ENCODE measurements at regions not wholly inside any gene's neighbourhood (a gene's known extent, or its start where the extent isn't known, plus 50 kb on each side); places are given as distances from the start of the nearest gene placed in this dataset.

DNA sequence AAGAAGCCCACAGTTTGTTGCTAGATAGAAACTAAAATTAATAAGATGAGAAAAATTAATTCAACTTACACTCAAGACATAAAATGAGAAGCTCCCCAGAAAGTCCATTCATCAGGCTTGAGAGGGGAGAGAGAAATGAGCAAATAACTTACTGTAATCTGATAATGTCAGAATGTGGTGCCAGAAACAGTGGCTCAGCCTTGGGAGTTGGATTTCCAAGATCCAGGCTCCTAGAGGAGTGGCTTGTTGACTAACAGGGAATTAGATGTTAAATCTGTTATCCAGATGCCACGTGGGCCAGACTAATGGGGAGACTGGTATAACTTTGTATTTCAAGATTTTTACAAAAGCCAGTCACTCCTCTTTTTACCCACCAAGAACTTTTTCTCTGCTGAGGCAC lies 458.2 kb downstream of the GADD45G start:
- no peaks in the 10 kb centered on the region for H3K27me3 ChIP-seq (ENCODE audit: insufficient read depth, low read depth, low read length)
- TF ChIP-seq TAF1 (IDR thresholded peaks at IDR 0.05; ENCODE audit: low read depth) (no peak), EP300 (conservative IDR thresholded peaks at IDR 0.05; ENCODE audit: poor library complexity, severe bottlenecking) (no peak), RAD21 (conservative IDR thresholded peaks at IDR 0.05) (no peak), SMC3 (conservative IDR thresholded peaks at IDR 0.05; ENCODE audit: poor library complexity) (no peak), EZH2 (IDR thresholded peaks at IDR 0.05; ENCODE audit: borderline replicate concordance, insufficient read depth, low read length, poor library complexity, severe bottlenecking) (no peak)
- TF ChIP-seq, protein P1, sequence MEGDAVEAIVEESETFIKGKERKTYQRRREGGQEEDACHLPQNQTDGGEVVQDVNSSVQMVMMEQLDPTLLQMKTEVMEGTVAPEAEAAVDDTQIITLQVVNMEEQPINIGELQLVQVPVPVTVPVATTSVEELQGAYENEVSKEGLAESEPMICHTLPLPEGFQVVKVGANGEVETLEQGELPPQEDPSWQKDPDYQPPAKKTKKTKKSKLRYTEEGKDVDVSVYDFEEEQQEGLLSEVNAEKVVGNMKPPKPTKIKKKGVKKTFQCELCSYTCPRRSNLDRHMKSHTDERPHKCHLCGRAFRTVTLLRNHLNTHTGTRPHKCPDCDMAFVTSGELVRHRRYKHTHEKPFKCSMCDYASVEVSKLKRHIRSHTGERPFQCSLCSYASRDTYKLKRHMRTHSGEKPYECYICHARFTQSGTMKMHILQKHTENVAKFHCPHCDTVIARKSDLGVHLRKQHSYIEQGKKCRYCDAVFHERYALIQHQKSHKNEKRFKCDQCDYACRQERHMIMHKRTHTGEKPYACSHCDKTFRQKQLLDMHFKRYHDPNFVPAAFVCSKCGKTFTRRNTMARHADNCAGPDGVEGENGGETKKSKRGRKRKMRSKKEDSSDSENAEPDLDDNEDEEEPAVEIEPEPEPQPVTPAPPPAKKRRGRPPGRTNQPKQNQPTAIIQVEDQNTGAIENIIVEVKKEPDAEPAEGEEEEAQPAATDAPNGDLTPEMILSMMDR (IDR thresholded peaks at IDR 0.05; ENCODE audit: poor library complexity, severe bottlenecking) = no peak
- no peaks in the 10 kb centered on the region for H3K79me2 ChIP-seq (replicated peaks; ENCODE audit: insufficient read depth, low read length)
- H2AFZ ChIP-seq (ENCODE audit: low read depth, low read length) = no peak overlapping the region
- no peak overlapping the region for H3K4me2 ChIP-seq (ENCODE audit: low read length)
- H3K27ac ChIP-seq (ENCODE audit: low read length) = no peak overlapping the region
- H3K9me3 ChIP-seq (ENCODE audit: low read length) = no peaks in the 10 kb centered on the region
- H3K4me3 ChIP-seq (ENCODE audit: low read length) = no peak overlapping the region
- H3K36me3 ChIP-seq (ENCODE audit: insufficient read depth, low read length) = no peaks in the 10 kb centered on the region
- H3K9ac ChIP-seq (ENCODE audit: low read length) = no peak overlapping the region
- no peaks in the 10 kb centered on the region for H4K20me1 ChIP-seq (ENCODE audit: insufficient read depth)
- H3F3A ChIP-seq (ENCODE audit: insufficient read depth, low read length, poor library complexity, severe bottlenecking) = no peaks in the 10 kb centered on the region
- no peaks in the 10 kb centered on the region for H3K9me2 ChIP-seq (ENCODE audit: insufficient read depth, low read length)

DNA sequence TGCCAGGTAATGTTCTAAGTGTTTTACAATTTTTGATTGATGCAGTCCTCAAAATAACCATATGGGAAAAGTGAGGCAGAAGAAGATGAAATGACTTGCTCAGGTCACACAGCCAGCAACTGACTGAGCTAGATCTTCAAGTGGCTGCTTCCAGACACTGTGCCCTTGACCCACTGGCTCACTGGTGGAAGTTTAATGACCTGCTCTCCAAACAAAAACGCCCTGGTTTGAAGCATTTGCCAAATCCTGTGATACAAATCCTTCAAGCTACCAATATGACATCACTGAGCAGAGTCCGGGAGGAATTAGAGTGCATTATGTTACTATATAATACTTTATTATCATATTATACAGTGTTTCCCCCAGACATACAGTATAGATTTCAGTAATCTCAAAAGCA lies 459.4 kb downstream of the GADD45G start:
- no peak overlapping the region for H3K9ac ChIP-seq (ENCODE audit: low read length)
- no peaks in the 10 kb centered on the region for H3K9me3 ChIP-seq (ENCODE audit: low read length)
- H4K20me1 ChIP-seq (ENCODE audit: insufficient read depth) = no peaks in the 10 kb centered on the region
- H3K9me2 ChIP-seq (ENCODE audit: insufficient read depth, low read length) = no peaks in the 10 kb centered on the region
- no peaks in the 10 kb centered on the region for H3F3A ChIP-seq (ENCODE audit: insufficient read depth, low read length, poor library complexity, severe bottlenecking)
- no peak overlapping the region for H2AFZ ChIP-seq (ENCODE audit: low read depth, low read length)
- H3K36me3 ChIP-seq (ENCODE audit: insufficient read depth, low read length) = no peaks in the 10 kb centered on the region
- no peaks in the 10 kb centered on the region for H3K27me3 ChIP-seq (ENCODE audit: insufficient read depth, low read depth, low read length)
- H3K79me2 ChIP-seq (replicated peaks; ENCODE audit: insufficient read depth, low read length) = no peaks in the 10 kb centered on the region
- no peak overlapping the region for H3K4me2 ChIP-seq (ENCODE audit: low read length)
- H3K27ac ChIP-seq (ENCODE audit: low read length) = no peak overlapping the region
- H3K4me3 ChIP-seq (ENCODE audit: low read length) = no peak overlapping the region
- TF ChIP-seq POLR2AphosphoS5 (IDR thresholded peaks at IDR 0.05) (no peak), EP300 (conservative IDR thresholded peaks at IDR 0.05; ENCODE audit: poor library complexity, severe bottlenecking) (no peak), MXI1 (conservative IDR thresholded peaks at IDR 0.05; ENCODE audit: poor library complexity, severe bottlenecking) (no peak), EZH2 (IDR thresholded peaks at IDR 0.05; ENCODE audit: borderline replicate concordance, insufficient read depth, low read length, poor library complexity, severe bottlenecking) (no peak), RAD21 (conservative IDR thresholded peaks at IDR 0.05) (no peak), SMC3 (conservative IDR thresholded peaks at IDR 0.05; ENCODE audit: poor library complexity) (no peak), TAF1 (IDR thresholded peaks at IDR 0.05; ENCODE audit: low read depth) (no peak)
- TF ChIP-seq, protein P2, sequence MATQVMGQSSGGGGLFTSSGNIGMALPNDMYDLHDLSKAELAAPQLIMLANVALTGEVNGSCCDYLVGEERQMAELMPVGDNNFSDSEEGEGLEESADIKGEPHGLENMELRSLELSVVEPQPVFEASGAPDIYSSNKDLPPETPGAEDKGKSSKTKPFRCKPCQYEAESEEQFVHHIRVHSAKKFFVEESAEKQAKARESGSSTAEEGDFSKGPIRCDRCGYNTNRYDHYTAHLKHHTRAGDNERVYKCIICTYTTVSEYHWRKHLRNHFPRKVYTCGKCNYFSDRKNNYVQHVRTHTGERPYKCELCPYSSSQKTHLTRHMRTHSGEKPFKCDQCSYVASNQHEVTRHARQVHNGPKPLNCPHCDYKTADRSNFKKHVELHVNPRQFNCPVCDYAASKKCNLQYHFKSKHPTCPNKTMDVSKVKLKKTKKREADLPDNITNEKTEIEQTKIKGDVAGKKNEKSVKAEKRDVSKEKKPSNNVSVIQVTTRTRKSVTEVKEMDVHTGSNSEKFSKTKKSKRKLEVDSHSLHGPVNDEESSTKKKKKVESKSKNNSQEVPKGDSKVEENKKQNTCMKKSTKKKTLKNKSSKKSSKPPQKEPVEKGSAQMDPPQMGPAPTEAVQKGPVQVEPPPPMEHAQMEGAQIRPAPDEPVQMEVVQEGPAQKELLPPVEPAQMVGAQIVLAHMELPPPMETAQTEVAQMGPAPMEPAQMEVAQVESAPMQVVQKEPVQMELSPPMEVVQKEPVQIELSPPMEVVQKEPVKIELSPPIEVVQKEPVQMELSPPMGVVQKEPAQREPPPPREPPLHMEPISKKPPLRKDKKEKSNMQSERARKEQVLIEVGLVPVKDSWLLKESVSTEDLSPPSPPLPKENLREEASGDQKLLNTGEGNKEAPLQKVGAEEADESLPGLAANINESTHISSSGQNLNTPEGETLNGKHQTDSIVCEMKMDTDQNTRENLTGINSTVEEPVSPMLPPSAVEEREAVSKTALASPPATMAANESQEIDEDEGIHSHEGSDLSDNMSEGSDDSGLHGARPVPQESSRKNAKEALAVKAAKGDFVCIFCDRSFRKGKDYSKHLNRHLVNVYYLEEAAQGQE (IDR thresholded peaks at IDR 0.05; ENCODE audit: borderline replicate concordance) = no peak
- TF ChIP-seq, protein P1 (IDR thresholded peaks at IDR 0.05; ENCODE audit: poor library complexity, severe bottlenecking) = no peak
